Uterus (tissue), 3 donors: ENCODE measurements at regions not wholly inside any gene's neighbourhood (a gene's known extent, or its start where the extent isn't known, plus 50 kb on each side); places are given as distances from the start of the nearest gene placed in this dataset.

Experiments used
- DNase-seq, 2 donors: peaks; one replicate each; pipeline ENCODE4 v3.0.0-alpha.2; 2019 to 2020
- H3K27ac ChIP-seq, 2 donors: fragments of 200-600 bp; sonication (generic); 1 replicate in 1 of 2; 2 replicates in 1 of 2; pipeline ENCODE4 v1.5.1; 2016 to 2018
- H3K27me3 ChIP-seq, 2 donors: fragments of 200-600 bp; sonication (generic); one replicate each; pipeline ENCODE4 v1.5.1; 2018 to 2019; ENCODE audit warnings: control low read depth in 1 of 2
- H3K36me3 ChIP-seq, 2 donors: fragments of 200-600 bp; sonication (generic); one replicate each; pipeline ENCODE4 v1.5.1; 2019; ENCODE audit warnings: control low read depth in 1 of 2
- H3K4me1 ChIP-seq, 2 donors: fragments of 200-600 bp; sonication (generic); one replicate each; pipeline ENCODE4 v1.5.1; 2018 to 2019; ENCODE audit warnings: control low read depth in 1 of 2
- H3K4me3 ChIP-seq, 2 donors: fragments of 200-600 bp; sonication (generic); 1 replicate in 1 of 2; 2 replicates in 1 of 2; pipeline ENCODE4 v1.5.1; 2018 to 2019; ENCODE audit warnings: mild to moderate bottlenecking in 1 of 2
- H3K9me3 ChIP-seq, 2 donors: fragments of 200-600 bp; sonication (generic); one replicate each; pipeline ENCODE4 v1.5.1; 2019; ENCODE audit warnings: control low read depth in 1 of 2
- POLR2A ChIP-seq, 2 donors: fragments of 450-650 bp; IDR thresholded peaks; one replicate each; pipeline ENCODE4 v1.6.1; 2016; ENCODE audit warnings: antibody characterized with exemption in 2 of 2, mild to moderate bottlenecking in 1 of 2, moderate library complexity in 1 of 2
- intact Hi-C: fragments of 100-400 bp; cut with DNase I; formaldehyde crosslinking; loops from one replicate; pipeline ENCODE4 v1.15.1; 2023; ENCODE audit warnings: low total_unique reads
- TF ChIP-seq, protein P1 (sequence below), 4 experiments: fragments of 200-600 bp in 2 of 4; fragments of 450-650 bp in 2 of 4; sonication (generic) in 2 of 4; IDR thresholded peaks; one replicate each; pipeline ENCODE4 v1.5.1; 2016 to 2019; ENCODE audit warnings: antibody characterized with exemption in 4 of 4, mild to moderate bottlenecking in 2 of 4, moderate library complexity in 1 of 4
- donor health status: DM: yes; HTN: yes; CAD: no.

DNA sequence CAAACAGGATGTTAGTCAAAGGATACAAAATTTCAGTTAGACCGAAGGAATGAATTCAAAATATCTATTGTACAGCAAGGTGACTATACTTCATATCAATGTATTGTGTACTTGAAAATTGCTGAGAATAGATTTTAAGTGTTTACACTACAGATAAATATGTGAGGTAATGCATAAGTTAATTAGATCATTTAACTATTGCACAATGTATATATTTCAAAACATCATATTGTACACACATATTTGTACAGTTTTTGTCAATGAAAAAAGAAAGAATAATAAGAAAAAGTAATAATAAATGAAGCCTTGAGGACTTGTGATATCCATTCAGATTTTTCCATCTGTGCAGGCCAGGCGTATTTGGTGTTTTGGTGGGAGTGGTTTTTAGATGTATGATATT, 367.4 kb upstream of the SNX7 start:
- intact Hi-C loops, result no loop called here
- Histone ChIP-seq H3K4me3 (no peak overlapping the region), H3K9me3 (no peaks in the 10 kb centered on the region), H3K36me3 (no peaks in the 10 kb centered on the region), H3K27me3 (no peaks in the 10 kb centered on the region), H3K27ac (no peak overlapping the region), H3K4me1 (no peaks in the 10 kb centered on the region)
- DNase-seq, result no peak
- no peak for TF ChIP-seq POLR2A (IDR thresholded peaks at IDR 0.05)
- TF ChIP-seq, protein P1, sequence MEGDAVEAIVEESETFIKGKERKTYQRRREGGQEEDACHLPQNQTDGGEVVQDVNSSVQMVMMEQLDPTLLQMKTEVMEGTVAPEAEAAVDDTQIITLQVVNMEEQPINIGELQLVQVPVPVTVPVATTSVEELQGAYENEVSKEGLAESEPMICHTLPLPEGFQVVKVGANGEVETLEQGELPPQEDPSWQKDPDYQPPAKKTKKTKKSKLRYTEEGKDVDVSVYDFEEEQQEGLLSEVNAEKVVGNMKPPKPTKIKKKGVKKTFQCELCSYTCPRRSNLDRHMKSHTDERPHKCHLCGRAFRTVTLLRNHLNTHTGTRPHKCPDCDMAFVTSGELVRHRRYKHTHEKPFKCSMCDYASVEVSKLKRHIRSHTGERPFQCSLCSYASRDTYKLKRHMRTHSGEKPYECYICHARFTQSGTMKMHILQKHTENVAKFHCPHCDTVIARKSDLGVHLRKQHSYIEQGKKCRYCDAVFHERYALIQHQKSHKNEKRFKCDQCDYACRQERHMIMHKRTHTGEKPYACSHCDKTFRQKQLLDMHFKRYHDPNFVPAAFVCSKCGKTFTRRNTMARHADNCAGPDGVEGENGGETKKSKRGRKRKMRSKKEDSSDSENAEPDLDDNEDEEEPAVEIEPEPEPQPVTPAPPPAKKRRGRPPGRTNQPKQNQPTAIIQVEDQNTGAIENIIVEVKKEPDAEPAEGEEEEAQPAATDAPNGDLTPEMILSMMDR (IDR thresholded peaks at IDR 0.05), result no peak

DNA sequence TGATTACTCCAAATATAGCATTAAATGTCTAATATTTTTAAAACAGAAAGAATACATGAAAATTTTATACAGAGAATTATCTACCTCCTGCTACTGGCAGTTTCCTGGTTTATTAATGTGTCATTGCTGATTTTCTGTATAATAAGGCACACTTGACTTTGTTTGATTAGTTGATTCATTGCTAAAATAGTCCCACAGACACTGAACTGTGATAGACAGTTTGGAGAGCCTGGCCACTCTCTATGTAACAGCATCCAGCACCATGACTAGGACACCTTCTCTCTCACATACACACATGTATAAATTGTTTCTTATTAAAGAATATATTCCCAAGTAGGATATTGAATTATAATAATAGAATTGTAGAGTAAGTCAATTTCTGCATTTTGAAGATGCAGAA, 368.5 kb upstream of the SNX7 start:
- intact Hi-C loops, result no loop called here
- TF ChIP-seq, protein P1 (IDR thresholded peaks at IDR 0.05), result no peak
- TF ChIP-seq POLR2A (IDR thresholded peaks at IDR 0.05), result no peak
- DNase-seq, result no peak
- Histone ChIP-seq H3K27me3 (no peaks in the 10 kb centered on the region), H3K4me1 (no peaks in the 10 kb centered on the region), H3K4me3 (no peak overlapping the region), H3K27ac (no peak overlapping the region), H3K9me3 (no peaks in the 10 kb centered on the region), H3K36me3 (no peaks in the 10 kb centered on the region)

DNA sequence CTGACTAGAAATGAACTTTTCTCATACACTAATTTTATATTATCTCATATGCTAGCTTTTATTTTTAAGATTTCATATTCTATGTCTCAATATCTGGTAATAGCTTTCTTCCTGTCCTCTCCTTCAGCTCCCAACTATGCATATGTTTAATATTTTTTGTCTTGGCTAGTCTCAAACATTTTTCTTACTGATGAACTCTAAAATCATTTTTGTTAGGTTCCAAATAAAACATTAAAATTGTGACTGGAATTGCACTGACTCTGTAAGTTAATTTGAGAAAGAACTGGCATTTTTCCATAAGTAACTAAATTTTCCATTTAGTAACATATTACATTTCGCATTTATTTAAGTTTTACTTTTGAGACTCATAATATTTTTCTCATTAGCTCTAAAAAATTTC, 368.5 kb upstream of the DPYD start:
- Histone ChIP-seq H3K4me1 (no peaks in the 10 kb centered on the region), H3K9me3 (no peaks in the 10 kb centered on the region), H3K27me3 (no peaks in the 10 kb centered on the region), H3K36me3 (no peaks in the 10 kb centered on the region), H3K4me3 (no peak overlapping the region), H3K27ac (no peak overlapping the region)
- TF ChIP-seq, protein P1 (IDR thresholded peaks at IDR 0.05), result no peak
- no peak for TF ChIP-seq POLR2A (IDR thresholded peaks at IDR 0.05)
- intact Hi-C loops, result no loop called here
- no peak for DNase-seq

DNA sequence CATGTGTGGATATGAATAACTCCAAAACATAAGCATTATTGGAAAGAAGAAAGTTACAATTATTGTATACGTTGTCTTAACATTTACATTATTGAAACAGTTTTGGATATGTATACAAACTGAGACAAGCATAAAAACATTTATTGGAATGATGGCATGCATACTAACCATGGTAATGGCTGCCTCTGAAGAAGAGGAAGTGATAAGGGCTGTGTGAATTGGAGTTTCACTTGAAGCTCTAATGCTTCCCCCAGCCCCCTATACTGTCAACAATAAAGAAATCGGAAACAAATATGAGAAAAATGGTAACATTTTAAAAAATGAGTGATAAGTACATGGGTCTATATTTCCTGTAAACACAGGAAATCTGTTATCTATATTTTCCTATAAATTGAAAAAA, 367.7 kb upstream of the DPYD start:
- Histone ChIP-seq H3K27me3 (no peaks in the 10 kb centered on the region), H3K27ac (no peak overlapping the region), H3K4me3 (no peak overlapping the region), H3K4me1 (no peaks in the 10 kb centered on the region), H3K9me3 (no peaks in the 10 kb centered on the region), H3K36me3 (no peaks in the 10 kb centered on the region)
- intact Hi-C loops, result no loop called here
- TF ChIP-seq, protein P1 (IDR thresholded peaks at IDR 0.05), result no peak
- no peak for TF ChIP-seq POLR2A (IDR thresholded peaks at IDR 0.05)
- no peak for DNase-seq

DNA sequence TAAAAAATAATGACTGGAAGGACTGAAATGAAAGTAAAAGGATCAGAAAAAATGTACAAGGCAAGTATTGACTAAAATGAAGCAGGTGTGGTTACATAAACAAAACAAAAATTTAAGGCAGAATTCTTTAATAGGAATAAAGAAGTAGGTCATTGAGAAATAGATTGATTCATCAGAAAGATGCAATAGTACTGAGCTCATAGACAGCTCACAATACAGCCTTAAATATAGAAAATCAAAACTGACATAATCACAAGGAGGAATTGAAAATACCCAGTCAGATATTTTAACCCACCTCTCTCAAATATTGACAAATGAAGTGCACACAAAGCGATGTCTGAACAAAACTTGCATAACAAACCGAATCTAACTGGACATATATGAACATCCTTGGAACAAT, 366.8 kb upstream of the DPYD start:
- Histone ChIP-seq H3K27ac (no peak overlapping the region), H3K36me3 (no peaks in the 10 kb centered on the region), H3K9me3 (no peaks in the 10 kb centered on the region), H3K4me1 (no peaks in the 10 kb centered on the region), H3K4me3 (no peak overlapping the region), H3K27me3 (no peaks in the 10 kb centered on the region)
- DNase-seq, result no peak
- intact Hi-C loops, result no loop called here
- TF ChIP-seq POLR2A (IDR thresholded peaks at IDR 0.05), result no peak
- TF ChIP-seq, protein P1 (IDR thresholded peaks at IDR 0.05), result no peak
